Endothelial cell of umbilical vein (primary cell): ENCODE measurements at regions not wholly inside any gene's neighbourhood (a gene's known extent, or its start where the extent isn't known, plus 50 kb on each side); places are given as distances from the start of the nearest gene placed in this dataset.
A peak's percentile ranks its signal among the peaks of the same experiment; 100 is the strongest.

Source experiments
- BruUV-seq: library from RNA; stranded (reverse); fragments of 400-500 nt; replicated peaks from 2 replicates; lab custom pipeline; 2021; lab: Mats Ljungman, UMichigan
- CTCF ChIA-PET: fragments of 300-600, 350-600 bp; sonication (Branson Sonifier 250); formaldehyde crosslinking; loops from one replicate; lab custom pipeline; 2021; ENCODE audit warnings: antibody characterized with exemption, inconsistent platforms; lab: Charles Lee
- POLR2A ChIA-PET: fragments of 300-600, 350-600 bp; sonication (Branson Sonifier 250); formaldehyde crosslinking; loops from one replicate; lab custom pipeline; 2021; ENCODE audit warnings: antibody characterized with exemption, inconsistent platforms; lab: Charles Lee
- DNase-seq: peaks from one replicate; pipeline ENCODE4 v3.0.0-alpha.2; 2011; ENCODE audit warnings: low read depth, low spot score
- FAIRE-seq: peaks from 2 replicates; lab custom pipeline; 2011; peaks lifted over from hg19 to GRCh38; lab: Jason Lieb, UNC
- H2AFZ ChIP-seq: 2 replicates; pipeline ENCODE4 v1.6.0; 2012; ENCODE audit warnings: low read depth, low read length, control low read depth, inconsistent platforms
- H3K27ac ChIP-seq: 2 replicates; pipeline ENCODE4 v1.5.1; 2011; ENCODE audit warnings: low read depth, mild to moderate bottlenecking, control low read depth, low read length, moderate library complexity; ENCODE audit not compliant: insufficient read depth
- H3K27me3 ChIP-seq, 2 experiments: 2 replicates each; pipeline versions ENCODE4 v1.6.0 to v1.6.1; 2011; ENCODE audit warnings: low read length in 2 of 2, mixed read lengths in 1 of 2; ENCODE audit not compliant: control insufficient read depth in 2 of 2, insufficient read depth in 2 of 2
- H3K36me3 ChIP-seq, 2 experiments: 2 replicates in 1 of 2; 3 replicates in 1 of 2; pipeline ENCODE4 v1.5.1; 2011; ENCODE audit warnings: low read length in 2 of 2, mild to moderate bottlenecking in 1 of 2, moderate library complexity in 1 of 2; ENCODE audit not compliant: control insufficient read depth in 2 of 2, insufficient read depth in 2 of 2; ENCODE audit errors: extremely low read depth in 1 of 2
- H3K4me1 ChIP-seq: 3 replicates; pipeline ENCODE4 v1.5.1; 2011; ENCODE audit warnings: mild to moderate bottlenecking, low read length; ENCODE audit not compliant: control insufficient read depth, insufficient read depth; ENCODE audit errors: extremely low read depth
- H3K4me2 ChIP-seq: 2 replicates; pipeline ENCODE4 v1.6.1; 2011; ENCODE audit warnings: low read length, control low read depth, mixed read lengths; ENCODE audit not compliant: insufficient read depth
- H3K4me3 ChIP-seq, 3 experiments: fragments of 200-600 bp in 1 of 3; sonication (generic), shearing (Covaris generic) in 1 of 3; replicated peaks in 1 of 3; 2 replicates each; pipeline ENCODE4 v1.5.1; 2011 to 2016; ENCODE audit warnings: control low read depth in 3 of 3, low read length in 3 of 3, mild to moderate bottlenecking in 2 of 3, inconsistent platforms in 1 of 3, low read depth in 1 of 3, moderate library complexity in 1 of 3; ENCODE audit not compliant: insufficient read depth in 1 of 3
- H3K79me2 ChIP-seq: 2 replicates; pipeline ENCODE4 v1.6.0; 2012; ENCODE audit warnings: low read length, inconsistent platforms; ENCODE audit not compliant: control insufficient read depth, insufficient read depth
- H3K9ac ChIP-seq: replicated peaks from 2 replicates; pipeline ENCODE3; 2011; ENCODE audit warnings: low read length, control low read depth; ENCODE audit not compliant: insufficient read depth; ENCODE audit errors: extremely low read depth
- H3K9me1 ChIP-seq: replicated peaks from 3 replicates; pipeline ENCODE4 v1.6.0; 2011; ENCODE audit warnings: mild to moderate bottlenecking, low read length; ENCODE audit not compliant: control insufficient read depth, insufficient read depth; ENCODE audit errors: extremely low read depth
- H3K9me3 ChIP-seq: replicated peaks from 2 replicates; pipeline ENCODE4 v1.5.1; 2012; ENCODE audit warnings: low read length, inconsistent platforms; ENCODE audit not compliant: control insufficient read depth, insufficient read depth
- H4K20me1 ChIP-seq: replicated peaks from 2 replicates; pipeline ENCODE3; 2011; ENCODE audit warnings: mild to moderate bottlenecking, low read length; ENCODE audit not compliant: control insufficient read depth, insufficient read depth; ENCODE audit errors: extremely low read depth
- CTCF ChIP-seq, 2 donors: IDR thresholded peaks; 1 replicate in 1 of 2; 2 replicates in 1 of 2; pipeline ENCODE4 v1.5.1; 2011; ENCODE audit warnings: low read length in 2 of 2, mild to moderate bottlenecking in 2 of 2, moderate library complexity in 2 of 2, control low read depth in 1 of 2, inconsistent platforms in 1 of 2, low read depth in 1 of 2; ENCODE audit not compliant: insufficient read depth in 1 of 2; ENCODE audit errors: extremely low read depth in 1 of 2
- EZH2 ChIP-seq: IDR thresholded peaks from 2 replicates; pipeline ENCODE4 v1.6.1; 2012; ENCODE audit warnings: borderline replicate concordance, low read depth, mild to moderate bottlenecking, moderate library complexity, low read length, inconsistent platforms; ENCODE audit not compliant: severe bottlenecking
- FOS ChIP-seq: IDR thresholded peaks from 2 replicates; pipeline ENCODE4 v1.6.1; 2011; ENCODE audit warnings: mild to moderate bottlenecking, low read length, moderate library complexity, borderline replicate concordance; ENCODE audit not compliant: insufficient read depth
- GATA2 ChIP-seq: IDR thresholded peaks from 2 replicates; pipeline ENCODE4 v1.7.0; 2011; ENCODE audit warnings: low read depth, mild to moderate bottlenecking, moderate library complexity, mixed read lengths, low read length; ENCODE audit not compliant: insufficient read length, insufficient read depth
- JUN ChIP-seq: IDR thresholded peaks from 2 replicates; pipeline ENCODE4 v1.6.1; 2011; ENCODE audit warnings: borderline replicate concordance, low read depth; ENCODE audit not compliant: insufficient read length, insufficient read depth
- MAX ChIP-seq: IDR thresholded peaks from 2 replicates; pipeline ENCODE4 v1.6.1; 2011; ENCODE audit not compliant: insufficient read depth, insufficient read length
- MYC ChIP-seq: IDR thresholded peaks from one replicate; pipeline ENCODE4 v1.6.1; 2011; ENCODE audit warnings: mild to moderate bottlenecking, low read depth, low read length
- POLR2A ChIP-seq: IDR thresholded peaks from 2 replicates; pipeline ENCODE4 v1.6.1; 2012; ENCODE audit warnings: low read depth, mild to moderate bottlenecking, control low read depth, low read length
- POLR2AphosphoS5 ChIP-seq: IDR thresholded peaks from 2 replicates; pipeline ENCODE4 v1.6.1; 2012; ENCODE audit warnings: low read depth, mild to moderate bottlenecking, control low read depth, low read length, moderate library complexity; ENCODE audit not compliant: insufficient read depth
- dilution Hi-C: fragments of 300-500 bp; cut with MboI; formaldehyde crosslinking; loops from one replicate; pipeline ENCODE4 v1.15.0; 2019; ENCODE audit warnings: low sequenced_read_pairs; ENCODE audit not compliant: extremely low pct_ligation_motif_present
- intact Hi-C: fragments of 100-400 bp; cut with micrococcal nuclease; formaldehyde crosslinking; loops from one replicate; pipeline ENCODE4 v1.10.0; 2022

- H2AFZ ChIP-seq: no peak overlapping the region
- H3K9me3 ChIP-seq: no peaks in the 10 kb centered on the region
- no peak overlapping the region for H3K9ac ChIP-seq
- H4K20me1 ChIP-seq: no peaks in the 10 kb centered on the region
- DNase-seq: no peak
- no peak overlapping the region for H3K4me2 ChIP-seq
- no peaks in the 10 kb centered on the region for H3K9me1 ChIP-seq
- H3K27ac ChIP-seq: no peak overlapping the region
- POLR2A ChIA-PET: no interaction called here
- no peaks in the 10 kb centered on the region for H3K27me3 ChIP-seq
- intact Hi-C loops: no loop called here
- CTCF ChIA-PET: no interaction called here
- FAIRE-seq: peak; percentile 44
- H3K36me3 ChIP-seq: no peaks in the 10 kb centered on the region
- no peaks in the 10 kb centered on the region for H3K79me2 ChIP-seq
- TF ChIP-seq MAX: no peak
- no peak for TF ChIP-seq GATA2
- TF ChIP-seq JUN: no peak
- no peak for TF ChIP-seq CTCF (IDR thresholded peaks at IDR 0.05; ENCODE audit: extremely low read depth in 1 of 2, insufficient read depth in 1 of 2, low read depth in 1 of 2, low read length in 2 of 2)
- no peak for TF ChIP-seq FOS
- TF ChIP-seq EZH2: no peak
- TF ChIP-seq MYC: no peak
- no peak for TF ChIP-seq POLR2AphosphoS5
- no peak for TF ChIP-seq POLR2A
- dilution Hi-C loops: no loop called here
- H3K4me3 ChIP-seq: no peak overlapping the region
- BruUV-seq: no TSS peak
- no peaks in the 10 kb centered on the region for H3K4me1 ChIP-seq
Measured at GRCh38 chr5:142210011-142210410, 101.4 kb downstream of the NDFIP1 start.
